ENCODE measurements at regions not wholly inside any gene's neighbourhood (a gene's known extent, or its start where the extent isn't known, plus 50 kb on each side); places are given as distances from the start of the nearest gene placed in this dataset.

DNA sequence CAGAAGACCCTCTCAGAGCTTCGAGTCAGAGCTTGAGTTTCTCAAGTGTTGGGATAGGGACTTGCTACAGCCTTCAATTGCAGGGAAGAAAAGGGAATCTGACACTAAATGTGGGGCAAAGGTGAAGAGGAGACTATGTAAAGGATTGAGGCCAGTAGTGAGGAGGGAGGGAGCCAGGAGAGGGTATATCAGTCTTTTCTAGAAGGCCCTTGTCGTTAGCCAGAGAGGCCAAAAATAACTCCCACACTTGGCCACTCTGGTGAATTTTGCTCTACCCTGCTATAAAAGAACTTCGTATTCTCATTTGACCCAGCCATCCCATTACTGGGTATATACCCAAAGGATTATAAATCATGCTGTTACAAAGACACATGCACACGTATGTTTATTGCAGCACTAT is 162.0 kb downstream of the MDFIC start:
- H2BK120ac ChIP-seq (replicated peaks; ENCODE audit: low read depth, low read length): no peak overlapping the region
- H3K4ac ChIP-seq (replicated peaks; ENCODE audit: insufficient read length, low read depth, low read length): no peak overlapping the region
- POLR2A ChIA-PET (ENCODE audit: partially characterized antibody): no interaction called here
- no peak overlapping the region for H4K5ac ChIP-seq (ENCODE audit: insufficient read length, low read depth, low read length)
- TF ChIP-seq EGR1 (IDR thresholded peaks at IDR 0.05; ENCODE audit: borderline replicate concordance, low read depth, low read length): no peak
- no peak for TF ChIP-seq SAP30 (IDR thresholded peaks at IDR 0.05; ENCODE audit: insufficient read depth, insufficient replicate concordance, low read length)
- TF ChIP-seq, protein P1, sequence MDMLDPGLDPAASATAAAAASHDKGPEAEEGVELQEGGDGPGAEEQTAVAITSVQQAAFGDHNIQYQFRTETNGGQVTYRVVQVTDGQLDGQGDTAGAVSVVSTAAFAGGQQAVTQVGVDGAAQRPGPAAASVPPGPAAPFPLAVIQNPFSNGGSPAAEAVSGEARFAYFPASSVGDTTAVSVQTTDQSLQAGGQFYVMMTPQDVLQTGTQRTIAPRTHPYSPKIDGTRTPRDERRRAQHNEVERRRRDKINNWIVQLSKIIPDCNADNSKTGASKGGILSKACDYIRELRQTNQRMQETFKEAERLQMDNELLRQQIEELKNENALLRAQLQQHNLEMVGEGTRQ (IDR thresholded peaks at IDR 0.05; ENCODE audit: low read length): no peak
- TF ChIP-seq BRCA1 (IDR thresholded peaks at IDR 0.05; ENCODE audit: low read depth, low read length): no peak
- TF ChIP-seq CHD2 (IDR thresholded peaks at IDR 0.05; ENCODE audit: low read length): no peak
- no peak for TF ChIP-seq CHD1 (IDR thresholded peaks at IDR 0.05; ENCODE audit: low read depth, low read length)
- no peak for TF ChIP-seq EP300 (IDR thresholded peaks at IDR 0.05; ENCODE audit: borderline replicate concordance in 1 of 2, low read depth in 2 of 2, low read length in 2 of 2)
- TF ChIP-seq CBX5 (IDR thresholded peaks at IDR 0.05; ENCODE audit: low read depth, low read length): no peak
- TF ChIP-seq BCL11A (IDR thresholded peaks at IDR 0.05; ENCODE audit: low read depth in 2 of 2, low read length in 2 of 2): no peak
- no peak for TF ChIP-seq YY1 (IDR thresholded peaks at IDR 0.05; ENCODE audit: low read depth, low read length)
- TF ChIP-seq ZNF274 (IDR thresholded peaks at IDR 0.05; ENCODE audit: borderline replicate concordance, extremely low read depth, low read length): no peak
- TF ChIP-seq, protein P2, sequence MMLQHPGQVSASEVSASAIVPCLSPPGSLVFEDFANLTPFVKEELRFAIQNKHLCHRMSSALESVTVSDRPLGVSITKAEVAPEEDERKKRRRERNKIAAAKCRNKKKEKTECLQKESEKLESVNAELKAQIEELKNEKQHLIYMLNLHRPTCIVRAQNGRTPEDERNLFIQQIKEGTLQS (IDR thresholded peaks at IDR 0.05; ENCODE audit: insufficient read depth, low read depth, low read length): no peak
- TF ChIP-seq JUN (IDR thresholded peaks at IDR 0.05; ENCODE audit: low read depth, low read length): no peak
- H2BK20ac ChIP-seq (ENCODE audit: low read length): no peak overlapping the region
- H4K20me1 ChIP-seq (replicated peaks in 1 of 2; ENCODE audit: control insufficient read depth in 1 of 2, insufficient read depth in 2 of 2, low read length in 2 of 2): no peaks in the 10 kb centered on the region
- H3K4me2 ChIP-seq (ENCODE audit: insufficient read depth in 1 of 2, low read depth in 2 of 2, low read length in 2 of 2): no peak overlapping the region
- H2BK12ac ChIP-seq (ENCODE audit: low read depth, low read length): no peak overlapping the region
- H3K23ac ChIP-seq (ENCODE audit: insufficient read length): no peak overlapping the region
- H2AFZ ChIP-seq (ENCODE audit: low read length): no peak overlapping the region
- H3K9ac ChIP-seq (replicated peaks in 1 of 4; ENCODE audit: extremely low read depth in 1 of 4, low read depth in 3 of 4, low read length in 3 of 4): no peak overlapping the region
- no peak overlapping the region for H2AK5ac ChIP-seq (ENCODE audit: low read depth, low read length)
- no peaks in the 10 kb centered on the region for H3K79me1 ChIP-seq (ENCODE audit: low read depth, low read length)
- no peak overlapping the region for H2BK5ac ChIP-seq (ENCODE audit: low read depth, low read length)
- 94% methylated on average over 4 of the region's 4 CpGs; no CpG with 5 or more reads in 1 of the 2 experiments for WGBS, 2 experiments (ENCODE audit: extremely low coverage in 1 of 2, insufficient coverage in 1 of 2, insufficient read length in 1 of 2, insufficient replicate concordance in 2 of 2, low coverage in 1 of 2, low lambda C conversion rate in 2 of 2, missing lambda C conversion rate in 1 of 2)
- H3K36me3 ChIP-seq (ENCODE audit: control insufficient read depth in 2 of 4, insufficient read depth in 4 of 4, low read length in 3 of 4): no peaks in the 10 kb centered on the region
- H4K91ac ChIP-seq (replicated peaks; ENCODE audit: insufficient read length, low read length): no peak overlapping the region
- H3K23me2 ChIP-seq (ENCODE audit: low read depth, low read length): no peaks in the 10 kb centered on the region
- H2BK15ac ChIP-seq (ENCODE audit: low read length): no peak overlapping the region
- no peak overlapping the region for H3K56ac ChIP-seq (replicated peaks; ENCODE audit: insufficient read length, low read depth, low read length)
- FAIRE-seq (no peak), DNase-seq (ENCODE audit: low read depth in 1 of 2, low spot score in 2 of 2) (no peak)
- no peaks in the 10 kb centered on the region for H3K4me1 ChIP-seq (replicated peaks in 1 of 4; ENCODE audit: control insufficient read depth in 3 of 4, insufficient read depth in 4 of 4, low read length in 3 of 4)
- H3K27ac ChIP-seq (ENCODE audit: low read depth, low read length): no peak overlapping the region
- H3K79me2 ChIP-seq (ENCODE audit: control insufficient read depth in 1 of 2, insufficient read depth in 2 of 2, low read length in 2 of 2): no peaks in the 10 kb centered on the region
- H3K4me3 ChIP-seq (ENCODE audit: extremely low read depth in 1 of 4, insufficient read depth in 2 of 4, low read depth in 3 of 4, low read length in 4 of 4): no peak overlapping the region
- no peak overlapping the region for H3K14ac ChIP-seq (ENCODE audit: insufficient read length)
- no peak overlapping the region for H4K8ac ChIP-seq (ENCODE audit: extremely low read depth, insufficient read depth, low read length)
- H3K9me3 ChIP-seq (ENCODE audit: insufficient read depth in 2 of 2, low read depth in 1 of 2, low read length in 1 of 2): no peaks in the 10 kb centered on the region; a peak in 1 of 4 replicates
- no peak overlapping the region for H3K18ac ChIP-seq (ENCODE audit: extremely low read depth, low read length)
- no peaks in the 10 kb centered on the region for H3K27me3 ChIP-seq (replicated peaks in 1 of 4; ENCODE audit: control insufficient read depth in 3 of 4, extremely low read depth in 1 of 4, insufficient read depth in 3 of 4, low read length in 3 of 4)
- CTCF ChIA-PET (ENCODE audit: partially characterized antibody): no interaction called here
